Thymus (tissue), 11 donors: ENCODE measurements at regions not wholly inside any gene's neighbourhood (a gene's known extent, or its start where the extent isn't known, plus 50 kb on each side); places are given as distances from the start of the nearest gene placed in this dataset.

Experiments
- DNase-seq, 9 donors: peaks; one replicate each; pipeline ENCODE4 v3.0.0-alpha.2; 2013; ENCODE audit warnings: low spot score in 9 of 9, low read depth in 6 of 9, missing footprints in 1 of 9
- H3K27ac ChIP-seq, 2 donors: one replicate each; pipeline ENCODE4 v1.5.1; 2013; ENCODE audit warnings: control low read depth in 1 of 2, low read depth in 1 of 2, low read length in 1 of 2, mild to moderate bottlenecking in 1 of 2, moderate library complexity in 1 of 2
- H3K27me3 ChIP-seq, 2 donors: one replicate each; pipeline ENCODE4 v1.5.1; 2013; ENCODE audit warnings: low read length in 1 of 2; ENCODE audit not compliant: control insufficient read depth in 2 of 2, insufficient read depth in 1 of 2
- H3K36me3 ChIP-seq, 2 donors: one replicate each; pipeline ENCODE4 v1.5.1; 2013; ENCODE audit warnings: low read length in 1 of 2, mild to moderate bottlenecking in 1 of 2, moderate library complexity in 1 of 2; ENCODE audit not compliant: control insufficient read depth in 2 of 2, insufficient read depth in 2 of 2
- H3K4me1 ChIP-seq, 2 donors: one replicate each; pipeline ENCODE4 v1.5.1; 2013; ENCODE audit warnings: low read length in 2 of 2; ENCODE audit not compliant: control insufficient read depth in 2 of 2, insufficient read depth in 2 of 2
- H3K4me3 ChIP-seq, 2 donors: one replicate each; pipeline ENCODE4 v1.5.1; 2013; ENCODE audit warnings: low read length in 2 of 2, control low read depth in 1 of 2, mild to moderate bottlenecking in 1 of 2
- H3K9me3 ChIP-seq, 2 donors: one replicate each; pipeline ENCODE4 v1.5.1; 2013; ENCODE audit warnings: low read length in 1 of 2, mild to moderate bottlenecking in 1 of 2; ENCODE audit not compliant: control insufficient read depth in 2 of 2, insufficient read depth in 1 of 2
- WGBS: extraction: QIAGEN DNeasy Blood & Tissue Kit; methylation state at CpG from one replicate; pipeline ENCODE4 v1.1.7; 2013; 5-methylcytosine and 5-hydroxymethylcytosine counted together
- donor health status: healthy.

DNA sequence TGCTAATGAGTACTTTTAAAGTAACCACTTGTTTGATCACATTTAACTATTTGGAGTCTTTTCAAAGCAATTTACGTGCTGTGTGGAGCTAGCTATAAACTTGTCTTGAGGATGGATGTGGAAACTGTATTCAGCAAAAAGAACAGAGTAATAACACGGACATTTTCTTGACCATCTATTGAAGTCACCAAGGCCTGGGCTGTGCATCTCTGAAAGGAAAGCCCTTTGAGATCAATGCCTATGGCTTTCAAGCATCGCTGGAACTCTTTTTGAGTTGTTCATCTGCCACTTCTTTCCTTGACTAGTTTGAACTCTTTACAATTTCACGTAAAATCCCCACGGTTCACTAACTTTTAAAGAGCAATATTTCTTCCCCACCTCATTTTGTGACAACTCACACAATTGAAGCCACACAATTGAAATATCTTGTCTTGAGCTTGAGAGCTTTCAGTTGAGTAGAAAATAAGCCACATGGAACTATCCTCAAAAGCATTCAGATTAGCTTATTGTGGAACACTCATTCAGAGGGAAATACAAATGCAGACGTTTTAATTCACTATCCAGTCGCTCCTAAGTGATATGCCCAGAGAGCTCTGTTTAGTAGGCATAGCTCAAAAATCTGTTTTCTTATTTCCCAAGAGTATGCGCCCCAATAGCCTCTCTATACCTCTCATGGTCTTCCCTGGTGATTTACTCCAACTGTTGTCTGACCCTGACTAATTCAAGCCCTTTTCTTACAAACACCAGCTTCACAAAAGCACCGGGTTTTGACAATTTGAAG is 134.9 kb upstream of the SLITRK2 start:
- Histone ChIP-seq H3K4me1 (no peaks in the 10 kb centered on the region), H3K36me3 (no peaks in the 10 kb centered on the region), H3K4me3 (no peak overlapping the region), H3K9me3 (no peaks in the 10 kb centered on the region), H3K27me3 (no peaks in the 10 kb centered on the region), H3K27ac (no peak overlapping the region)
- WGBS = 91% methylated on average over 9 of the region's 9 CpGs
- no peak for DNase-seq

DNA sequence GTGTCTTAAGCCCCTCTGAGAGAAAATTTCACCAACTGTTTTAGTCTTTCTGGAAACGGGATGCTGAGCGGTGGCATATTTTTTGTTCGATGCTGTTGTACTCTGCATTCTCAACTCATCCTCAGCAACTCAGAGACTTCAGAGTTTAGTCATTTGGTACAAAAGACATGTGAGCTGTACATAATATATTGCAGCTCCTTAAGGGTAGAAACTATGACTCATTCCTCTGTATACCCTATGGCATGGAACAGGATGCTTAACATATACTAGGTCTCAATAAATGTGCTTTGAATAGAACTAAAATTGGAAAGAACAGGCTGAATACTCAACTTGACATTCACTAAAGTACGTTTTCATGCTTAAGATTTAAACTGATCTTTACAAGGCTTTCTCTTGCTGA is 130.5 kb upstream of the SLITRK2 start:
- no peak for DNase-seq
- H3K4me3 ChIP-seq = no peak overlapping the region
- H3K4me1 ChIP-seq = no peaks in the 10 kb centered on the region
- H3K27ac ChIP-seq = no peak overlapping the region
- no peaks in the 10 kb centered on the region for H3K36me3 ChIP-seq
- 92% methylated on average over 4 of the region's 4 CpGs for WGBS
- no peaks in the 10 kb centered on the region for H3K27me3 ChIP-seq
- H3K9me3 ChIP-seq = no peaks in the 10 kb centered on the region

DNA sequence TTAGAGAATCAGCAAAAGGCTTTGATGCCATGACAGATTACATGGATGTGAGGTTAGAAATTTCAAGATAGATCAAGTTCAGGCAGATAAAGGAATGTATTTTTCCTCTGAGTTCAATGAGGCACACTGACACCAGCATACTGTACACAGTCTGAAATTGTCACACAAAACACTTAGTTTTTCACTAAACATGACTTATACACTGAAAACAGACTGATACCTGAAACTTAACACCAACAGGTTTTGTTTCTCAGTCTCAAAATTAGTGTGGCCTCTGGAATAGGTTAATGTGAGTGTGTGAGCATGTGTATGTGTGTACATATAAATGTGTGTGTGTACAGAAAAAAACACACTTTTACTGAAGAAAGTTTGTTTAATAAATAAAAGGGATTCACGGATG is 129.9 kb upstream of the SLITRK2 start:
- no peak for DNase-seq
- Histone ChIP-seq H3K4me1 (no peaks in the 10 kb centered on the region), H3K36me3 (no peaks in the 10 kb centered on the region), H3K9me3 (no peaks in the 10 kb centered on the region), H3K27ac (no peak overlapping the region), H3K27me3 (no peaks in the 10 kb centered on the region), H3K4me3 (no peak overlapping the region)
- WGBS = 88% methylated on average over 1 of the region's 1 CpG

DNA sequence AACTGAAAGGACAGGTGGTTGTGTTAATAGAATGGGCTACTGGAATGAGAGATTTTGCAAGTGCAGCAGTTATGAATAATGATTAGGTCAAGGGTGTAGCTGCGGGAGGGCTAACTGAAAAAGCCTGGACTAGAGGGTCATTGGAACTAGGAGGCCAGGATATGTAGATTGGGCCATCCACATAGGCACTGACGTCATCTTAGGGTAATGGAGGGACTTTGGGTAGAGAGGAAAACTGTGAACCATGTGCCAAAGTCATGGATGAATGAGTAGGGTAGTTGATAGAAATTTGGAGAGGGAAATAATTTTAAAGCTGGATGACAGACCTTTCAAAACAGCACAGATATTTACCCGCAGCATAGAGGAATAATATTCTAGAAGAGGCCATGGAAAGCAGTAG is 123.6 kb upstream of the SLITRK2 start:
- WGBS = 91% methylated on average over 3 of the region's 3 CpGs
- no peak overlapping the region for H3K4me3 ChIP-seq
- no peaks in the 10 kb centered on the region for H3K9me3 ChIP-seq
- DNase-seq = no peak
- H3K4me1 ChIP-seq = no peaks in the 10 kb centered on the region
- H3K36me3 ChIP-seq = no peaks in the 10 kb centered on the region
- H3K27me3 ChIP-seq = no peaks in the 10 kb centered on the region
- no peak overlapping the region for H3K27ac ChIP-seq

DNA sequence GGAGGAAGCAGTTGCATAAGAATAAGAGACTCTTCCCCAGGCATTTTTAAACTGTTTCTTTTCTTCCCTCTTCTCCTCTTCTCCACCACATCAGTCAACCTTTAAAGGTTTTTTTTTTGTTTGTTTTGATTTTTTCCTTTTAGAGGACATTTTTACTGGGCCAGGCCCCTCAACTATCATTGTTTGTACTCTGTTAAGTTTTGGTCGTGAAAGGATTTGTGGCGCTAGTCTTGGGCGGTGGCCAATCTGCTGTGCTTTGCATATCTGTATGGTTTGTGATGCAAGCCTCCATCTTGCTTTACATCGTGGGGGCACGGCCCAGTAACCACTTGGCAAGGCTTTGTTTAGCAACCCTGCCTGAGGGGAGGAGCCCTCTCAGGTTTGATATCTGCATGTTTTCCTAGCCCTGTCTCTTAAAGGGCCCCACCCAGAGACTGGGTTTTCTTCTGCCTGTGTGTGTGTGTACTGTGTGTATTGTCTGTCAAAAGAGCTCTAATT is 101.9 kb upstream of the SLITRK2 start:
- Histone ChIP-seq H3K4me1 (no peaks in the 10 kb centered on the region), H3K36me3 (no peaks in the 10 kb centered on the region), H3K27ac (no peak overlapping the region), H3K27me3 (no peaks in the 10 kb centered on the region), H3K9me3 (peaks cover 0 to 4% of the 10 kb centered on the region in 2 donors), H3K4me3 (no peak overlapping the region)
- DNase-seq = no peak
- WGBS = 98% methylated on average over 5 of the region's 5 CpGs

DNA sequence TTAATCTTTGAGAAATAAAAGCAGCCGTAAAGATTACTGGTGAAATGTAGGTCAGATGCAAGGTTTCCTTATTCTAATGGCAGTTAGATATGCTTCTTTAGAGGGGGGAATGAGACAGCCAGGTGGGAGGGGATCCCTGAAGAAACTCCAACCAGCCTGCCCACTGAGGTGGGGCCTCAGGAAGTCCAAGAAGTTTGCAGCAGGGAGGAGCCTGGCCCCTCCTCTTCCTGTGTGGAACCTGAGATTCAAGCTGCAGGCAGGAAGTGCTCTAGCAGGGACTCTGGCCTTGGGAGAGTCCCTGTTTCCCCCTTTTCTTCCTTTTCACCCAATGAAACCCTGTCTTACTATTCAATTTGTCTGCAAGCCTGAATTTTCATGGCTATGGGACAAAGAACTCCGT is 101.4 kb upstream of the SLITRK2 start:
- Histone ChIP-seq H3K9me3 (peaks cover 0 to 4% of the 10 kb centered on the region in 2 donors), H3K27ac (no peak overlapping the region), H3K27me3 (no peaks in the 10 kb centered on the region), H3K4me1 (no peaks in the 10 kb centered on the region), H3K4me3 (no peak overlapping the region), H3K36me3 (no peaks in the 10 kb centered on the region)
- WGBS = 98% methylated on average over 2 of the region's 2 CpGs
- no peak for DNase-seq

DNA sequence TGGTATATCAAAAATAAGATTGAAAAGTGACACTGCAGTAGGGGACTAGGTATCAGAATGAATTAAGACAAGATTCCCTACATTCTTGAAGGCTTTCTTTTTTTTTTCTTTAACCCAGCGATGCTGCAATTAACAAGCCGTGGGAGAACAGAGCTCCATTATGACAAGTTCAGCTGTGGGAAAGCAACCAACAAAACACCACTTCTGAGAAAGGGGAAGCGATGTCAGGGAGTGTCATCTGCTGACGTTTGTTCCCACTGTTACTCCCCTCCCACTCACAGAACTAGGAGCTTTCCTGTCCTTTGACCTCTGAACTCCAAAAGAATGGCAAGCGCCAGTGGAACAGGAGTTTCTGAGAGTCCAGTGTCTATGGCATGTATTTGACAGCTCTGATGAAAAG is 90.2 kb upstream of the SLITRK2 start:
- Histone ChIP-seq H3K36me3 (no peaks in the 10 kb centered on the region), H3K9me3 (peaks cover 0 to 3% of the 10 kb centered on the region in 2 donors), H3K27ac (no peak overlapping the region), H3K27me3 (no peaks in the 10 kb centered on the region), H3K4me3 (no peak overlapping the region), H3K4me1 (no peaks in the 10 kb centered on the region)
- WGBS = 65% methylated on average over 5 of the region's 5 CpGs
- DNase-seq = no peak

DNA sequence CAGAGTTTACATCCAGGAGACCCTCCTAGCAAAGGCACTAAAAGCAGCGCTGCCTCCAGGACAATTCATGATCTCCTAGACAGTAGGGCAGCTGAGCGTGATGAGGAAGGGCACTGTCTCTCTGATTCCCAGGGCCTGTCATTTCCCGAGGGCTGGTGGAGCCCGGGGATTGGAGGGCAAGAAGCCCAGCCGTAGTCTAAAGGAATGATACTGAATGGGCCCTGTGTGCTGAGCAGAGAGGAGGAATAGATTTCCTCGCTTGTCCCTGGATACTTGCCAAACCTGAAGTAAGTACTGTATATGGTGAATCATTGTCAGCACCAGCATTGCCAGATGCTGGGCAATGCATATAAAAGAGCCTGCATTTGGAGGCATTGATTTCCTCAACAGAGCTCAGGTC is 88.0 kb upstream of the SLITRK2 start:
- H3K9me3 ChIP-seq = peaks cover 0 to 3% of the 10 kb centered on the region in 2 donors
- no peaks in the 10 kb centered on the region for H3K27me3 ChIP-seq
- no peak overlapping the region for H3K27ac ChIP-seq
- H3K4me3 ChIP-seq = no peak overlapping the region
- WGBS = 99% methylated on average over 6 of the region's 6 CpGs
- H3K4me1 ChIP-seq = no peaks in the 10 kb centered on the region
- H3K36me3 ChIP-seq = no peaks in the 10 kb centered on the region
- DNase-seq = no peak

DNA sequence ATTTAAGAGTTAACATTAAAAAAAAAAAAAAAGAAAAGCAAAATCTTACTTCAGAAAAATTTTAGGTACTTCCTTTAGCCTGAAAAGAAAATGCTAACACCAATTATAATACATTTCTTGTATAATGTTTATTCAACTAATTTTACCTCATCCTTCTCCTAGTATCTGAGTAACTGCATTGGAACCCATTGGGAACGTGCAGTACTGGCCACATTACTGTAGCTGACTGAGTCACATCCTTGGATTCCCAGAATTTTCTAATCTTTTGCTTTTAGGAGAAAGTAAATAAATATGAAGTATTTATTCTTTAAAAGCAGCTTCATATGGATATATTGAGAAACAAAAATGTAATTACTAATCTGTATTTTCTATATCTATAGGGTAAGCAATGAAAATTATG is 82.6 kb upstream of the SLITRK2 start:
- Histone ChIP-seq H3K4me1 (no peaks in the 10 kb centered on the region), H3K9me3 (no peaks in the 10 kb centered on the region), H3K27me3 (no peaks in the 10 kb centered on the region), H3K27ac (no peak overlapping the region), H3K36me3 (no peaks in the 10 kb centered on the region), H3K4me3 (no peak overlapping the region)
- no peak for DNase-seq
- WGBS = 87% methylated on average over 1 of the region's 1 CpG
